GM12891 (cell line): ENCODE measurements at regions not wholly inside any gene's neighbourhood (a gene's known extent, or its start where the extent isn't known, plus 50 kb on each side); places are given as distances from the start of the nearest gene placed in this dataset.

ENCODE experiments used
- DNase-seq: peaks from one replicate; pipeline ENCODE4 v3.0.0; 2011; ENCODE audit warnings: low spot score; ENCODE audit not compliant: insufficient read length
- FAIRE-seq: peaks from 2 replicates; lab custom pipeline; 2011; peaks lifted over from hg19 to GRCh38; lab: Jason Lieb, UNC
- PAX5 ChIP-seq: IDR thresholded peaks from 2 replicates; pipeline ENCODE4 v1.6.1; 2011; ENCODE audit warnings: low read length, moderate library complexity, mild to moderate bottlenecking; ENCODE audit not compliant: insufficient read depth, severe bottlenecking
- POLR2A ChIP-seq: IDR thresholded peaks from 2 replicates; pipeline ENCODE4 v1.6.1; 2011; ENCODE audit warnings: low read depth, low read length, control low read depth
- POLR2AphosphoS5 ChIP-seq: IDR thresholded peaks from 2 replicates; pipeline ENCODE4 v1.6.1; 2011; ENCODE audit warnings: low read depth, low read length, control low read depth
- POU2F2 ChIP-seq: IDR thresholded peaks from 2 replicates; pipeline ENCODE4 v1.6.1; 2011; ENCODE audit warnings: low read depth, mild to moderate bottlenecking, control low read depth, low read length, moderate library complexity
- SPI1 ChIP-seq: IDR thresholded peaks from 2 replicates; pipeline ENCODE4 v1.6.1; 2011; ENCODE audit warnings: low read depth, low read length, control low read depth
- TAF1 ChIP-seq: IDR thresholded peaks from 2 replicates; pipeline ENCODE4 v1.6.1; 2011; ENCODE audit warnings: low read depth, low read length, control low read depth

- no peak for DNase-seq
- no peak for FAIRE-seq
- no peak for TF ChIP-seq POLR2A
- no peak for TF ChIP-seq POLR2AphosphoS5
- TF ChIP-seq TAF1 = no peak
- no peak for TF ChIP-seq SPI1
- TF ChIP-seq POU2F2 = no peak
- no peak for TF ChIP-seq PAX5
Measured at GRCh38 chr2:145359561-145359960, 839.6 kb upstream of the ZEB2 start.

DNA sequence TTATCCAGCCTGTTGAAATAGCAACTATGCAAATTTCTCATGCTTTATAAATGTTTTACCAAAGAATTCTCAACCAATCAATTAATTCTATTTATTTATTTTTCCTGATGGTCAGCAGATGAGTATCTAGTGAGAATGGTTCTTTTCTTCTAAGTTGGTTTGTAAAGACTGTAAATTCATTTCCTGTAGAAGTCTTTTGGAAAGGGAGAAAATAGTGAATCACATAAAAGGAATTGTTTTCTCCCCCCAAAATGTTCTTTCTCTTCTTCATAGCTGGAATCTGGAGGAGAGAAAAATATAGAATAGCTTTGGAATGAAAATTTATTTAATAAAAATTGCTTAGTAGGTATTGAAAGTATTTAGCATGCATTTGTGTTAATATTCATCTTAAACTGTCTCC is 836.1 kb upstream of the ZEB2 start:
- no peak for FAIRE-seq
- no peak for DNase-seq
- TF ChIP-seq POU2F2 (no peak), SPI1 (no peak), POLR2AphosphoS5 (no peak), POLR2A (no peak), TAF1 (no peak), PAX5 (no peak)

DNA sequence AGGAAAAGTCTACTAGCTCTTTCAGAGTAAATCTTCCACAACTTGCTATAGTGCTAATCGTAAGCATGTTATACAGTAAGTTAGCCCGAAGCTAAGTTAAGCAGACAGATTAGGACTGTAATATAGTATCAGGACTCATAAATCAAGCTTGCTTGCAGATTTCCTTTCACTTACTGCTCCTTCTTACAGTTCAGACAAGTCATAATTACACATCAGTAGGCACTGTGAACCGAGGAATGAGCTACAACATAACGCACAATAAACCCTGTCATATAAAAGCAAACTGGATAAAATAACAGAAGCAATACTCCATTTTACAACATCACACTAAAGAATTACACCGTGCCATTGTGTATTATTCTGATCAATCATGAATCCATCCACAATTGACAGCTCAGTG is 832.6 kb upstream of the ZEB2 start:
- TF ChIP-seq POLR2A = no peak
- no peak for TF ChIP-seq POU2F2
- TF ChIP-seq PAX5 = no peak
- no peak for TF ChIP-seq POLR2AphosphoS5
- TF ChIP-seq SPI1 = no peak
- DNase-seq (no peak), FAIRE-seq (no peak)

DNA sequence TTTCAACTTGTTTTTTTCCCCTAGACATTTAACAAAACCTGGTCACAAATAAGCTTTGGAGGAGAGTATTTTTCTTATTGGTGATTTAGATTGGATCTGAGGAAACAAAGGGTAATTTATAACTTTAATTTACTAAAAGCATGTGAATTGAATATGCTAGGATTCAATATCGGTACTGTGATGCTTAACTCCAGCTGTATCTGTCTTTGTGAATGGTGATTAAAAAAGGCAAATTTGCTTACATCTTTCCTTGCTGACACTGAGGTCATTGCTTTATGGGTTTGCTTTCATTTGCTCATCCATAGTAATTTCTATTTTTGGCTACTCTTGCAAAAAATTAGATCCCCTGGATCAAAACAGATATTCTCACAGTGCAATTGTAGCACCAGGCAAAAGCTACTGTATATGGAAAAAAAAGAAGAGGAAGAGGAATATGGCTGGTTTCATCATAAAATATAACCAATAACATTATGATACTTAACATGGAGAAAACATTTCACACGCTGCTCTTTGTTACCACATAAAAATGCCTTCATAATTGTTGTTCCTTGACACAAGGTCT is 832.0 kb upstream of the ZEB2 start:
- TF ChIP-seq POLR2A (no peak), POLR2AphosphoS5 (no peak), PAX5 (no peak)
- FAIRE-seq (no peak), DNase-seq (no peak)

GRCh38 chr2:145350011-145350410 is 830.1 kb upstream of the ZEB2 start:
- no peak for FAIRE-seq
- no peak for DNase-seq
- TF ChIP-seq TAF1 (no peak), POU2F2 (no peak), PAX5 (no peak), POLR2A (no peak), POLR2AphosphoS5 (no peak), SPI1 (no peak)

GRCh38 chr2:145344076-145344724 is 824.3 kb upstream of the ZEB2 start:
- TF ChIP-seq POLR2AphosphoS5 = no peak
- no peak for TF ChIP-seq POU2F2
- TF ChIP-seq TAF1 = no peak
- no peak for TF ChIP-seq PAX5
- TF ChIP-seq POLR2A = no peak
- TF ChIP-seq SPI1 = no peak
- DNase-seq = no peak
- FAIRE-seq = no peak

GRCh38 chr2:145343287-145343686 is 823.4 kb upstream of the ZEB2 start:
- no peak for FAIRE-seq
- TF ChIP-seq PAX5 = no peak
- TF ChIP-seq SPI1 = no peak
- TF ChIP-seq TAF1 = no peak
- no peak for TF ChIP-seq POU2F2
- TF ChIP-seq POLR2AphosphoS5 = no peak
- TF ChIP-seq POLR2A = no peak
- DNase-seq = no peak

DNA sequence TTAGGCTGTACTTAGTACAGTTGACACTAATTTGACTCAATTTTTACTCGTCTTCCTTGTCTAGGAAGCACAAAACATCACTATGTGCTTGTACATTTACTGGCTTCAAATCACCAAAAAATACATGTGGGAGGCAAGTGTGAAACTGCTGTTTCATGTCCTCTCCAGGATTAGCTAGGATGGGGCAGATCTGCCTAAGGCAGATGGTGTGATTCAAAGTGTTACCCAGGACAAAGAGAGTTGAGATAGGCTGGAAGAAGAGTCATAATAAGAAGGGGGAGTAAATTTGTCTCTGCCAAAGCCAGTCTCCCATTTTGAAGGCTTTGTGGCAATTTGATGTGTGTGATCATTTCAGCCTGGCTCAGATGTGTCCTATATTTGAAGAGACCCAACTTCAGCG is 821.6 kb upstream of the ZEB2 start:
- no peak for FAIRE-seq
- no peak for DNase-seq
- TF ChIP-seq POLR2AphosphoS5 = no peak
- TF ChIP-seq PAX5 = no peak
- TF ChIP-seq POU2F2 = no peak
- TF ChIP-seq SPI1 = no peak
- no peak for TF ChIP-seq TAF1
- TF ChIP-seq POLR2A = no peak

DNA sequence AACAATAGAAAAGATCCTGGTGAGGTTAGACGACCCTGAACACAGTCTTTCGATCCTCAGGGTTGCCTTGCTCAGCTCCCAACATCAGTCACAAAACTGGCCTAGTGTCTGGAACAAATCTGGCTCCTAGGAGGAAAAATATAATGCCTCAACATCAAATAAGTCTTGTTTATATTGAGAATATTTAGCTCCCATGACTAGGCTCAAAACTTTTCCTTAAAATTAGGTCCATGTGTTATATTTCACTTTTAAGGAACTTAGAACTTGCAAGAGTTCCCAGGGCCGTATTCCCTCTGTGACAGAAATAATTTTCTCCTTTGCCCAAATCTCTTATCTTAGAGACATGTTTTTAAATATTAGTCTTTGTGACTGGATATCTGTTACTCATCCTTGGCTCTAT is 819.7 kb upstream of the ZEB2 start:
- TF ChIP-seq POLR2AphosphoS5 = no peak
- no peak for TF ChIP-seq POU2F2
- TF ChIP-seq SPI1 = no peak
- TF ChIP-seq POLR2A = no peak
- no peak for FAIRE-seq
- DNase-seq = no peak

GRCh38 chr2:145332210-145332898 is 812.4 kb upstream of the ZEB2 start:
- FAIRE-seq = no peak
- no peak for TF ChIP-seq SPI1
- TF ChIP-seq TAF1 = no peak
- no peak for TF ChIP-seq POU2F2
- no peak for TF ChIP-seq POLR2AphosphoS5
- TF ChIP-seq POLR2A = no peak
- TF ChIP-seq PAX5 = no peak
- no peak for DNase-seq

- DNase-seq (no peak), FAIRE-seq (no peak)
- no peak for TF ChIP-seq POLR2AphosphoS5
Measured at GRCh38 chr2:145329971-145330370, 810.1 kb upstream of the ZEB2 start.
